ENCODE measurements at regions not wholly inside any gene's neighbourhood (a gene's known extent, or its start where the extent isn't known, plus 50 kb on each side); places are given as distances from the start of the nearest gene placed in this dataset.

DNA sequence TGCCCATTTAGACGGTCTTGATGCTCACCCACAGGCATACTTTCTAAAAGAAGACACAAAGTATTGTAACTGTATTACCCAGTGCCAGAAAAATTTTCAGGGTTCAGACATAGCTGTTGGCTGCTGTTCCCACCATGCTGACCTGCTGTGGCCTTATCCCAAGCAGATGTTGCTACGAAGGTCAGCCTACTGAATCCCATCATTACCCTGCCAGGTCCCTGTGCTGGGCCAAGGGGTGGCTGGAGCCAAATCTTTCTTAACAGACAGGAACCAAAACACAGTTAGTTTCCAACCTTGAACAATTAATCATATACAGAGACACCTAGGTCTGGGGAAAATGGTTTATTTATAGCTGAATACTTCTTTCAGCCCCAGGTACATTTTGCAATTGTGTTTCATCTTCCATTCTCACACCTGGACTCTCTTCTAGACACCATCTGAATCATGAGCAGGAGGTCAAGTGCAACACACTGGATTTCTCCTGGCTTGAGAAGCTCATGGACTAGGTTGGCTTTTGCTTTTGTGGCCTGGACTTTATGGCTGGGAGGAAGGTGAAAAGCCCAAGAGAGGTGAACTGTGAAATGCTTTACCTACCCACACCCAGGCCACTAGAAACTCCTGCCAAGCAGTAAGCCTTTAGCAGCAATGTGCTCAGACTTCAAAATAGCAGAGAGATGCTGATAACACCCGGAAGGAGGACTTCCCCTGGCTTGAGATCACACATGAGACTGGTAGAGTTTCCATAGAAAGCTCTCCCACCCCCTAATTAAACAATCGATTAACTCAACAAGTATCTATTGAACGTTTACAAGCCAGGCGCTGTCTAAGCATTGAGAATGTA is 150.1 kb downstream of the SUDS3 start:
- Histone ChIP-seq H3K4me3 (replicated peaks in 1 of 4; ENCODE audit: control extremely low read depth in 1 of 4, insufficient read depth in 1 of 4, low read depth in 3 of 4, low read length in 4 of 4) (no peak overlapping the region), H2AFZ (ENCODE audit: low read length) (no peak overlapping the region), H3K9me3 (ENCODE audit: control insufficient read depth, insufficient read depth, low read depth, low read length) (no peaks in the 10 kb centered on the region), H3K27ac (ENCODE audit: insufficient read depth, low read length) (no peak overlapping the region), H3K4me1 (ENCODE audit: control insufficient read depth, extremely low read depth, insufficient read depth, low read length) (no peaks in the 10 kb centered on the region), H3K79me2 (ENCODE audit: control insufficient read depth, insufficient read depth, low read length) (no peaks in the 10 kb centered on the region), H3K27me3 (ENCODE audit: control insufficient read depth, insufficient read depth, low read length) (no peaks in the 10 kb centered on the region), H3K9ac (ENCODE audit: insufficient read depth, low read length) (no peak overlapping the region), H4K20me1 (ENCODE audit: control insufficient read depth, extremely low read depth, insufficient read depth, low read length) (no peaks in the 10 kb centered on the region), H3K36me3 (ENCODE audit: control insufficient read depth, insufficient read depth, low read length) (no peaks in the 10 kb centered on the region), H3K4me2 (ENCODE audit: extremely low read depth, insufficient read depth, low read length) (no peak overlapping the region)
- no peak for TF ChIP-seq EZH2 (IDR thresholded peaks at IDR 0.05; ENCODE audit: low read length, missing control alignments)
- TF ChIP-seq, protein P1, sequence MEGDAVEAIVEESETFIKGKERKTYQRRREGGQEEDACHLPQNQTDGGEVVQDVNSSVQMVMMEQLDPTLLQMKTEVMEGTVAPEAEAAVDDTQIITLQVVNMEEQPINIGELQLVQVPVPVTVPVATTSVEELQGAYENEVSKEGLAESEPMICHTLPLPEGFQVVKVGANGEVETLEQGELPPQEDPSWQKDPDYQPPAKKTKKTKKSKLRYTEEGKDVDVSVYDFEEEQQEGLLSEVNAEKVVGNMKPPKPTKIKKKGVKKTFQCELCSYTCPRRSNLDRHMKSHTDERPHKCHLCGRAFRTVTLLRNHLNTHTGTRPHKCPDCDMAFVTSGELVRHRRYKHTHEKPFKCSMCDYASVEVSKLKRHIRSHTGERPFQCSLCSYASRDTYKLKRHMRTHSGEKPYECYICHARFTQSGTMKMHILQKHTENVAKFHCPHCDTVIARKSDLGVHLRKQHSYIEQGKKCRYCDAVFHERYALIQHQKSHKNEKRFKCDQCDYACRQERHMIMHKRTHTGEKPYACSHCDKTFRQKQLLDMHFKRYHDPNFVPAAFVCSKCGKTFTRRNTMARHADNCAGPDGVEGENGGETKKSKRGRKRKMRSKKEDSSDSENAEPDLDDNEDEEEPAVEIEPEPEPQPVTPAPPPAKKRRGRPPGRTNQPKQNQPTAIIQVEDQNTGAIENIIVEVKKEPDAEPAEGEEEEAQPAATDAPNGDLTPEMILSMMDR (conservative IDR thresholded peaks at IDR 0.05 in 1 of 2, IDR thresholded peaks at IDR 0.05 in 1 of 2; ENCODE audit: low read depth in 1 of 2, low read length in 2 of 2), result no peak
- no peak for DNase-seq (ENCODE audit: low read depth in 2 of 2)

DNA sequence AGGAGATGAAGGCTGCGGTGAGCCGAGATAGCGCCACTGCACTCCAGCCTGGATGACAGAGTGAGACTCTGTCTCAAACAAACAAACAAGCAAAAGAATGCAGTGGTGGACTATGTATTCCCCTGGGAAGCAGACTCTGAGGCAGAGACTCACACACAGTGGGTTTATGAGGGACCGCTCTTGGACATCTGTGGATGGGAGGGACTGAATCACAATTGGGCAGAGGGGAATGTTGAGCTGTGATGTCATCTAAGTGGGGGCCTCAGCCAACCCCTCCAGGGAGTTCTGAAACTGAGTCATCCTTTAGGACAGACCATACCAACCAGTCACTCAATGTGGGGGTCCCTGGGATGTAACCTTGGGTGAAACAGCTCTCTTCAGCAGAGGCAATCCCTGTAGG is 151.0 kb downstream of the SUDS3 start:
- no peaks in the 10 kb centered on the region for H3K79me2 ChIP-seq (ENCODE audit: control insufficient read depth, insufficient read depth, low read length)
- no peak for TF ChIP-seq EZH2 (IDR thresholded peaks at IDR 0.05; ENCODE audit: low read length, missing control alignments)
- TF ChIP-seq, protein P1 (conservative IDR thresholded peaks at IDR 0.05 in 1 of 2, IDR thresholded peaks at IDR 0.05 in 1 of 2; ENCODE audit: low read depth in 1 of 2, low read length in 2 of 2), result no peak
- H3K27me3 ChIP-seq (ENCODE audit: control insufficient read depth, insufficient read depth, low read length), result no peaks in the 10 kb centered on the region
- H3K4me3 ChIP-seq (replicated peaks in 1 of 4; ENCODE audit: control extremely low read depth in 1 of 4, insufficient read depth in 1 of 4, low read depth in 3 of 4, low read length in 4 of 4), result no peak overlapping the region
- DNase-seq (ENCODE audit: low read depth in 2 of 2), result no peak
- H3K4me2 ChIP-seq (ENCODE audit: extremely low read depth, insufficient read depth, low read length), result no peak overlapping the region
- H3K36me3 ChIP-seq (ENCODE audit: control insufficient read depth, insufficient read depth, low read length), result no peaks in the 10 kb centered on the region
- no peaks in the 10 kb centered on the region for H3K9me3 ChIP-seq (ENCODE audit: control insufficient read depth, insufficient read depth, low read depth, low read length)
- no peaks in the 10 kb centered on the region for H4K20me1 ChIP-seq (ENCODE audit: control insufficient read depth, extremely low read depth, insufficient read depth, low read length)
- no peak overlapping the region for H3K27ac ChIP-seq (ENCODE audit: insufficient read depth, low read length)
- H3K9ac ChIP-seq (ENCODE audit: insufficient read depth, low read length), result no peak overlapping the region
- H3K4me1 ChIP-seq (ENCODE audit: control insufficient read depth, extremely low read depth, insufficient read depth, low read length), result no peaks in the 10 kb centered on the region
- no peak overlapping the region for H2AFZ ChIP-seq (ENCODE audit: low read length)

DNA sequence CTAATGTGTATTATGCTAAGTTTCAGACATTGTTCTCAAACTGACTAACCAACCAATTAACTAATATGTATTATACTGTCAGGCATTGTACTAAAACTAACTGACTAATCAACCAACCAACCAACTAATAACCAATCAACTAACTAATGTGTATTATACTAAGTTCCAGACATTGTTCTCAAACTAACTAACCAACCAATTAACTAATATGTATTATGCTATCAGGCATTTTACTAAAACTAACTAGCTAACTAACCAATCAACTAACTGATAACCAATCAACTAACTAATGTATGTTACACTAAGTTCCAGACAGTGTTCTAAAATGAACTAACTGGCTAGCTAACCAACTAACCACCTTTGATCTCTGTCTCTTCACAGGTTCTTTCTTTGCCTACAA is 152.3 kb downstream of the SUDS3 start:
- Histone ChIP-seq H4K20me1 (ENCODE audit: control insufficient read depth, extremely low read depth, insufficient read depth, low read length) (no peaks in the 10 kb centered on the region), H3K4me3 (replicated peaks in 1 of 4; ENCODE audit: control extremely low read depth in 1 of 4, insufficient read depth in 1 of 4, low read depth in 3 of 4, low read length in 4 of 4) (no peak overlapping the region), H3K4me1 (ENCODE audit: control insufficient read depth, extremely low read depth, insufficient read depth, low read length) (no peaks in the 10 kb centered on the region), H3K9ac (ENCODE audit: insufficient read depth, low read length) (no peak overlapping the region), H3K4me2 (ENCODE audit: extremely low read depth, insufficient read depth, low read length) (no peak overlapping the region), H3K27ac (ENCODE audit: insufficient read depth, low read length) (no peak overlapping the region), H3K9me3 (ENCODE audit: control insufficient read depth, insufficient read depth, low read depth, low read length) (no peaks in the 10 kb centered on the region), H2AFZ (ENCODE audit: low read length) (no peak overlapping the region), H3K27me3 (ENCODE audit: control insufficient read depth, insufficient read depth, low read length) (no peaks in the 10 kb centered on the region), H3K79me2 (ENCODE audit: control insufficient read depth, insufficient read depth, low read length) (no peaks in the 10 kb centered on the region), H3K36me3 (ENCODE audit: control insufficient read depth, insufficient read depth, low read length) (no peaks in the 10 kb centered on the region)
- DNase-seq (ENCODE audit: low read depth in 2 of 2), result no peak
- TF ChIP-seq, protein P1 (conservative IDR thresholded peaks at IDR 0.05 in 1 of 2, IDR thresholded peaks at IDR 0.05 in 1 of 2; ENCODE audit: low read depth in 1 of 2, low read length in 2 of 2), result no peak
- no peak for TF ChIP-seq EZH2 (IDR thresholded peaks at IDR 0.05; ENCODE audit: low read length, missing control alignments)
